ENCODE measurements at regions not wholly inside any gene's neighbourhood (a gene's known extent, or its start where the extent isn't known, plus 50 kb on each side); places are given as distances from the start of the nearest gene placed in this dataset.

DNA sequence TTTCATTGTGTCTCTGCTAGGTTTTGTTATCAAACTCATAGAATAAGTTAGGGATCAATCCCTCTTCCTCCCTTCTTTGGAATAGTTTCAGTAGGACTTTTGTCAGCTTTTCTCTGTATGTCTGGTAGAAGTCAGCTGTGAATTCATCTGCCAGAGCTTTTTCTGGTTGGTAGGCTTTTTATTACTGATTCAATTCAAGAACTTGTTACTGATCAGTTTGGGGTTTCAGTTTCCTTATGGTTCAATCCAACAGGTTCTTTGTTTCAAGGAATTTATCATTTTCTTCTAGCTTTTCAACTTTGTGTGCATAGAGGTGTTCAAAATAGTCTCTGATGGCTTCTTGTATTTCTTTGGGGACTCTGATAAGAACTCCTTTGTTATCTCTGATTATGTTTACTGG lies 221.7 kb downstream of the FGF10 start:
- H3K79me2 ChIP-seq (ENCODE audit: insufficient read depth, low read length), result no peaks in the 10 kb centered on the region
- no peak overlapping the region for H3K4me2 ChIP-seq (ENCODE audit: insufficient read depth, insufficient read length, low read length)
- no peaks in the 10 kb centered on the region; the same call in 1 of the 2 replicates for H3K27me3 Mint-ChIP-seq (ENCODE audit: low read depth)
- H2BK15ac ChIP-seq (ENCODE audit: low read depth, low read length), result no peak overlapping the region
- H3K79me1 ChIP-seq (ENCODE audit: insufficient read depth, low read depth, low read length, poor library complexity, severe bottlenecking), result no peaks in the 10 kb centered on the region
- H3K18ac ChIP-seq (ENCODE audit: insufficient read length, low read depth, low read length), result no peak overlapping the region
- H3K4ac ChIP-seq (ENCODE audit: low read depth, low read length), result no peak overlapping the region
- H2BK120ac ChIP-seq (ENCODE audit: low read depth, low read length, poor library complexity, severe bottlenecking), result no peak overlapping the region
- TF ChIP-seq, protein P1, sequence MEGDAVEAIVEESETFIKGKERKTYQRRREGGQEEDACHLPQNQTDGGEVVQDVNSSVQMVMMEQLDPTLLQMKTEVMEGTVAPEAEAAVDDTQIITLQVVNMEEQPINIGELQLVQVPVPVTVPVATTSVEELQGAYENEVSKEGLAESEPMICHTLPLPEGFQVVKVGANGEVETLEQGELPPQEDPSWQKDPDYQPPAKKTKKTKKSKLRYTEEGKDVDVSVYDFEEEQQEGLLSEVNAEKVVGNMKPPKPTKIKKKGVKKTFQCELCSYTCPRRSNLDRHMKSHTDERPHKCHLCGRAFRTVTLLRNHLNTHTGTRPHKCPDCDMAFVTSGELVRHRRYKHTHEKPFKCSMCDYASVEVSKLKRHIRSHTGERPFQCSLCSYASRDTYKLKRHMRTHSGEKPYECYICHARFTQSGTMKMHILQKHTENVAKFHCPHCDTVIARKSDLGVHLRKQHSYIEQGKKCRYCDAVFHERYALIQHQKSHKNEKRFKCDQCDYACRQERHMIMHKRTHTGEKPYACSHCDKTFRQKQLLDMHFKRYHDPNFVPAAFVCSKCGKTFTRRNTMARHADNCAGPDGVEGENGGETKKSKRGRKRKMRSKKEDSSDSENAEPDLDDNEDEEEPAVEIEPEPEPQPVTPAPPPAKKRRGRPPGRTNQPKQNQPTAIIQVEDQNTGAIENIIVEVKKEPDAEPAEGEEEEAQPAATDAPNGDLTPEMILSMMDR (conservative IDR thresholded peaks at IDR 0.05), result no peak
- H4K91ac ChIP-seq (ENCODE audit: insufficient read length, low read depth, low read length), result no peak overlapping the region
- no peaks in the 10 kb centered on the region; a peak in 3 of 7 replicates for H3K36me3 Mint-ChIP-seq (ENCODE audit: insufficient read depth in 1 of 3, low read depth in 3 of 3)
- H3T11ph ChIP-seq (ENCODE audit: low read length), result no peak overlapping the region
- H4K20me1 ChIP-seq (ENCODE audit: control insufficient read depth, insufficient read depth, insufficient read length), result no peaks in the 10 kb centered on the region
- H2AFZ ChIP-seq (ENCODE audit: low read length), result no peak overlapping the region
- H2BK5ac ChIP-seq (ENCODE audit: insufficient read length, low read length), result no peak overlapping the region
- no peak overlapping the region for H2BK20ac ChIP-seq (ENCODE audit: low read depth, low read length, poor library complexity, severe bottlenecking)
- H3K27ac ChIP-seq (ENCODE audit: insufficient read length, low read depth, low read length), result no peak overlapping the region
- H4K5ac ChIP-seq (ENCODE audit: insufficient read length, low read depth, low read length), result no peak overlapping the region
- H3K23me2 ChIP-seq (ENCODE audit: insufficient read length, low read depth, low read length, poor library complexity, severe bottlenecking), result no peaks in the 10 kb centered on the region
- H3K4me1 Mint-ChIP-seq, result peaks cover 5% of the 10 kb centered on the region in 2 experiments
- H3K23ac ChIP-seq (ENCODE audit: insufficient read length, low read depth, low read length), result no peak overlapping the region
- H2BK12ac ChIP-seq (ENCODE audit: insufficient read length, low read depth, low read length), result no peak overlapping the region
- no peak overlapping the region for H3K27ac Mint-ChIP-seq
- H3K9ac ChIP-seq (ENCODE audit: extremely low read depth, insufficient read length, low read length), result no peak overlapping the region
- H3K27me3 ChIP-seq (ENCODE audit: insufficient read depth, low read length), result no peaks in the 10 kb centered on the region
- H3K4me1 ChIP-seq (ENCODE audit: insufficient read depth, low read length), result no peaks in the 10 kb centered on the region
- peaks cover 6 to 15% of the 10 kb centered on the region in 2 experiments for H3K9me3 Mint-ChIP-seq
- no peak overlapping the region for H3K4me3 Mint-ChIP-seq
- no peaks in the 10 kb centered on the region for H3K9me3 ChIP-seq (ENCODE audit: control insufficient read depth, low read depth, low read length)
- H3K14ac ChIP-seq (ENCODE audit: insufficient read depth, low read length), result no peak overlapping the region
- H4K8ac ChIP-seq (replicated peaks; ENCODE audit: insufficient read length, low read depth, low read length), result no peak overlapping the region
- no peak for DNase-seq
- no peak overlapping the region for H3K56ac ChIP-seq (ENCODE audit: insufficient read length, low read depth, low read length)
- no peak overlapping the region for H2AK5ac ChIP-seq (ENCODE audit: insufficient read length, low read length)

Data from H9 (cell line).